Fibroblast of villous mesenchyme (primary cell): ENCODE measurements at regions not wholly inside any gene's neighbourhood (a gene's known extent, or its start where the extent isn't known, plus 50 kb on each side); places are given as distances from the start of the nearest gene placed in this dataset.

ENCODE experiments used
- DNase-seq: peaks from one replicate; pipeline ENCODE4 v3.0.0-alpha.2; 2010; ENCODE audit warnings: low read depth
- H3K4me3 ChIP-seq: 2 replicates; pipeline ENCODE4 v1.5.1; 2011; ENCODE audit warnings: low read depth, mild to moderate bottlenecking, low read length
- CTCF ChIP-seq: IDR thresholded peaks from 2 replicates; pipeline ENCODE4 v1.5.1; 2012; ENCODE audit warnings: low read depth, mild to moderate bottlenecking, low read length; ENCODE audit not compliant: insufficient read depth

GRCh38 chr3:8825153-8825825 is 55.9 kb upstream of the OXTR start:
- H3K4me3 ChIP-seq, result no peak overlapping the region
- TF ChIP-seq CTCF, result no peak
- peak; percentile 47 for DNase-seq

- no peak for TF ChIP-seq CTCF
- no peak overlapping the region for H3K4me3 ChIP-seq
- DNase-seq, result peak; percentile 39
Measured at GRCh38 chr3:8824238-8824637, 54.8 kb upstream of the OXTR start.

GRCh38 chr3:8822141-8822540 is 52.7 kb upstream of the OXTR start:
- peak; percentile 77 for DNase-seq
- no peak overlapping the region for H3K4me3 ChIP-seq
- no peak for TF ChIP-seq CTCF
